NCI-H460 (cell line): ENCODE measurements at regions not wholly inside any gene's neighbourhood (a gene's known extent, or its start where the extent isn't known, plus 50 kb on each side); places are given as distances from the start of the nearest gene placed in this dataset.

Experiments used
- DNase-seq: peaks from one replicate; pipeline ENCODE4 v3.0.0-alpha.2; 2016; ENCODE audit warnings: low read depth; ENCODE audit errors: extremely low read depth

DNA sequence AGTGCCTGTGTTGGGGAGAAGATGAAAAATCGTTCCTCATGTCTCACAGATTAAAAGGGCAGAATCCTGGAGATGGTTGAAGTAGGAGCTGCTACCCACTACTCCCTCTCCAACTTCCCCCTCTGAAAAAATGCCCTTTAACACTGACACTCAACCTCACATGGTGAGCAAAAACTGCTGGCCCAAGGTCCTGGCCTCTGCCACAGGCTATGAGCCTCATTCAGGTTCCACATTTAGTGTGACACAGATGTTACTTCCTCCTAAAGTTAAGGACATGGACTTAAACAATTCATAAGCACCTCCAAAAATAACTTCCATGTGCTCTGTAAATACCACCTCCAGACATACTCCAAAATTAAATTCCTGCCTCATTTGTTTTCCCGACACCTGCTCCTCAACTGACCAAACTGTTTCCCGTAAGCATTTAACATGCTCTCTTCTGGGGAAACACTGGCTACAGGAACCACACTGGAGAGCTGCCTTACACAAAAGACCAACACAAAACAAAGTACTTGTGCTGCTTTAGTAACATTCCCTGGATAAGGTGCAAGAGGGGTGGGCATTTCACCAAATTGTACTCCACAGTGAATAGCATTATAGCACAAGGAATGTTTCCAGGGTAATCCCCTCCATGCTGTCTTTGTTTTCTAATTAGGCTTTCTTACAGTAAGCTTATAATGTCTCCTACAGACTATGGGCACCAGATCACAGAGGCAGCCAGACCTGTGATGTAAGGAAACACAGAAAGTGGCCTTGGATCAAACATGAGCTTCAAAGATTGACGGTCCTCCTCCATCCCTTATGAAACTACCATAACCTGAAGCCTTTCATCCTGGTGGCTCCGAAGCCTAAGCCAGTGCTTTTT, 57.0 kb downstream of the PHLDA1 start:
- no peak for DNase-seq

- DNase-seq = no peak
Observed at GRCh38 chr12:75971253-75971652, 60.3 kb downstream of the PHLDA1 start.

DNA sequence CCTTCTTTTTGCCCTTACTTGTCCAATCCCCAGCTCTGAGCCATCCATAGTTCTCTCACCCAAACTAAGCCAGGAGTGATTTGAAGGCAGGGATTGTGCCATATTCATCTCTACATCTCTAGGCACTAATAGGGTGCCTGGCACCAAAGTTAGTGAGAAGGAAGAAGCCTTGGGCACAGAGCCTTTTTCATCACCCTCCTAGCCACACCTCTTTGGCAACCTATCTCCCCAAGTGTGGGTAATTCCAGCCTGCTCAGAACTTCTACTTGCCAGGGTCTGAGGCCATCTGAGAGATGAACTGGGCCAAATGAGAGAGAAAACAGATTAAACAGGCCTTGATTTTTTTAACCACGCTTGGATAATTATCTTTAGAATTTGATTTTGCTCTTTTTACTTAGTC, 61.3 kb downstream of the PHLDA1 start:
- DNase-seq = no peak

DNA sequence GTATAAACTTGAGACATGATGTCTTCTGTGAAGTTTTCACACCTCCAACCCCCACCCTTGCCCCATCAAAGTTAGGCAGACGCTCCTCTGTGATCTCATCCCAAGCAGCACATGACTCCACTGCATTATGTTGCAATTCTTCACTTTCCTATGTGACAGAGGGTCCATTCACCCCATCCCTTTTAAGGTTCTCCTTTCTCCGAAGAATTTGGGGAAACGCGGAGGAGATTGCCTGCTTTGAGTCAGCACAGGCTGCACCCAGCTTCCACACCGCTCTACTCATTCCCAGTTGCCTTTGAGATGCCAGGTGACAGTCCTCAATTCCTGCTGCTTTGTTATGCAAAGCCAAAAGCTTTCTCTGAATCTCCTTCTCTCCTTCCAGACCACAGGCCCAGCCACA, 61.8 kb downstream of the PHLDA1 start:
- DNase-seq = no peak

DNA sequence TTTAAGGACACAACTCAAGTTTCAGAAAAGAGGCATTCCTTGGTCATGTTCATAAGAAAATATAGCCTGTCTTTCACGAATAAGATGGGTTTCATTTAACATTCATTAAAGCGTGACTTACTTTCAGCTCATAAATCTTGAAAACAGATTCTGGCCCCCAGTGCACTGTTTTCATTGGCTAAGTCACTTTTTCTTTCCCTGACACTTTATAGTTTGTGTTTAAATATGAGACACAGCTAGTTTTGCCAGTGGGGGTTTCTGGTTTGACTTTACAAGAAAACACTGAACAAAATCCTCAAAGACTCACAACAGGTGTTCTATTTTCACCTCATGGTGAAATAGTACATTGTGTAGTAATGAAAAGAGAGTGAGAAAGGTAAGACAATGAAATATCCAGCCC, 65.9 kb downstream of the PHLDA1 start:
- DNase-seq = no peak

- DNase-seq = no peak
Observed at GRCh38 chr12:75964150-75964549, 67.4 kb downstream of the PHLDA1 start.

GRCh38 chr12:75961878-75962277, 69.7 kb downstream of the PHLDA1 start:
- DNase-seq = no peak

- no peak for DNase-seq
Observed at GRCh38 chr12:75960954-75961661, 70.5 kb downstream of the PHLDA1 start.

- DNase-seq = no peak
Observed at GRCh38 chr12:75960086-75960910, 71.3 kb downstream of the PHLDA1 start.

DNA sequence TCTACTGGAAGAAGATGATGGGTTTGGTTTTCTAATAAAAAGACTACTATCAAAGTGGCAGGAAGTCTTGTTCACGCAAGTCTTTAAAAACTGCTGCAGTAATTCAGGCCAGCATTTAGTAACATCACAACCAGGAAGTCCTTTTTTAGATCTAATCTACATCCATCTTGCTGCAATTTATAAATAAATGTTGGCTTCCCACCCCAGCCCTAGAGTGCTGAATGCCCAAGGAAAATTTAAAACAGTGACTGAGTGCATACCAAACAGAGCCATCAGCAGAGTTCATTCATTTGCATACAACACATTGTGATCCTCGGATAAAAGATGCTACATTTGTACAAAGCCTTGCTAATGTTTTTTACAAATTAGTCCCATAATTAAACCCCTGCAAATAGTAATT, 72.1 kb downstream of the PHLDA1 start:
- DNase-seq = no peak

DNA sequence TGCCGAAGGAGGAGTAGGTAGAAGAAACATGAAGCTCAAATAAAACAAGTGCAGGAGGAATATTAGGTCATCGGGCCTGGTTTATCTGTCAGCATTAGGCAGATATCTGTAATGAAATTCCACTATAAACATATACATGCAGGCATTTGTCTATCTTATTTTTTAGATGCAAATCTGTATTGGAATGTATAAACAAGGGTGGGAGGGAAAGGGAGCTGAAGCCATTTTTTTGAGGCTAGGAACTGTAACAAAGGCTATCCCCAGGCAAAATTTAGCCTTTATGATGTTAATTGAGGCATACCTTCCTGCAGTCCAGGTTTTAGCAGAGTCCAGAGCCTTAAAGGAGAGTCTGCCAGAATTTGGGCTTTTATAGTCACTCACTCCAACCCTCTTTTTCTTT, 72.5 kb downstream of the PHLDA1 start:
- no peak for DNase-seq

- no peak for DNase-seq
Observed at GRCh38 chr12:75955251-75955650, 76.3 kb downstream of the PHLDA1 start.

DNA sequence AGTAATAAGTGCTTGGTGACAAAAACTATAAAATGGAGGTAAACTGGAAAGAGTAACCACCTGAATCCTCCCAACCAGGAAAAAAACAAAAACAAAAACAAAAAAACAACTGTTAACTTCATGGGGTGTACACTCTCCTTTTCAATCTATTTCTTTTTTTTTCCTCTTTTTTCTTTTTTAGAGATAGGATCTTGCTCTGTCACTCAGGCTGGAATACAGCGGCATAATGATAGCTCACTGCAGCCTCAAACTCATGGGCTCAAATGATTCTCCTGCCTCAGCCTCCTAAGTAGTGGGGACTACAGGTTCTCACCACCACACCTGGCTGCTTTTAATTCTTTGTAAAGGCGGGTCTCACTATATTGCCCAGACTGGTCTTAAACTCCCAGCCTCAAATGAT, 76.8 kb downstream of the PHLDA1 start:
- no peak for DNase-seq

GRCh38 chr12:75954041-75954440, 77.5 kb downstream of the PHLDA1 start:
- no peak for DNase-seq

DNA sequence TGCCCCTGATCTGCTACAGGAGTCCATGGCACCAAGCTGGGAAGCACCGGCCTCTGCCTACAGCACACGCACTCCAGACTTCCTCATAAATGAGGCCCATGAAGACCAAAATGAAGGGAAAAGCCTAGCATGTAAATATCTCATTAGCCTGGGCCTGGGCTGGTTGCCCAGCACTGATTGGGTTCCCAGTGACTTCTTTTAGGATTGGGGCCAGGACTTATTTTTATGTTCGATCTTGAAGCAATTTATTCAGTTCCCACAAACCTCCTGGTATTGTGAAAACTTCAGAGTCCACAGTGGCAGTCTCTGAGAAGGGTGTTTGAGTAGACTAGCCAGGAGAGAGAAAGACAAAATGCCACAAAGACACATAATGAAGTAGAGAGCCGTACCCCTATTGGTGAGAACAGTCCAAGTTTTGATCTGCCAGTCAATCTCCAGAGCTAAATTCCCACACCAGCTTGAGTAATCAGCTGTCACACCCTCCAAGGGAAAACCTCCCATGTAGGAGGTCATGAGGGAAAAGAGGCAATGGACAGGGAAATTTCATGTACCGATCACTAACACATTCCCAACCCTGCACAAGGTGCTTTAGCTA, 78.2 kb downstream of the PHLDA1 start:
- DNase-seq = no peak

- DNase-seq = no peak
Observed at GRCh38 chr12:75951399-75952278, 79.9 kb downstream of the PHLDA1 start.

- DNase-seq = no peak
Observed at GRCh38 chr12:75947156-75947723, 84.3 kb downstream of the PHLDA1 start.

DNA sequence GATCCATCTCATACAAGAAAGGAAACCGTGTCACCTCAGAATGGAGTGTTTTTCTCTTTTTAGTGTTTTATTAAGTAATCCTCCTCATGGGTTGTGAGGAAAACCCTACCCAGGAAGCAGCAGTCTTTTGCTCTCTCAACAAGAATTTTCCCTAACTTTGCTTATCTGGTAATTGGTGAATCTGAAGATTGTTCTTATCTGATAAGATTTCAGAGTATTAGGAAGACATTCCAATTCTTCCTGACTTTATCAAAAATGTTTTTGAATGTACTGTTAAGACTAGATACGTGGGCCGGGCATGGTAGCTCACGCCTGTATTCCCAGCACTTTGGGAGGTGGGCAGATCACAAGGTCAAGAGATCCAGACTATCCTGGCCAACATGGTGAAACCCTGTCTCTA, 86.0 kb downstream of the PHLDA1 start:
- no peak for DNase-seq

GRCh38 chr12:75944905-75945432, 86.6 kb downstream of the PHLDA1 start:
- no peak for DNase-seq
